VCaP (cell line): ENCODE measurements at regions not wholly inside any gene's neighbourhood (a gene's known extent, or its start where the extent isn't known, plus 50 kb on each side); places are given as distances from the start of the nearest gene placed in this dataset.

Experiments used
- H3K27ac ChIP-seq: fragments of 450-650 bp; 2 replicates; pipeline ENCODE4 v1.5.1; 2017
- CTCF ChIP-seq: fragments of 450-650 bp; conservative IDR thresholded peaks from 2 replicates; pipeline ENCODE4 v1.5.1; 2017; ENCODE audit warnings: mild to moderate bottlenecking, moderate library complexity

- TF ChIP-seq CTCF: no peak
- no peak overlapping the region for H3K27ac ChIP-seq
Measured at GRCh38 chr14:85996551-85996950, 466.6 kb downstream of the FLRT2 start.

- no peak for TF ChIP-seq CTCF
- no peak overlapping the region for H3K27ac ChIP-seq
Measured at GRCh38 chr14:85991156-85991555, 461.2 kb downstream of the FLRT2 start.

- no peak overlapping the region for H3K27ac ChIP-seq
- no peak for TF ChIP-seq CTCF
Measured at GRCh38 chr14:85987907-85988306, 458.0 kb downstream of the FLRT2 start.

GRCh38 chr14:85987292-85987691, 457.3 kb downstream of the FLRT2 start:
- no peak overlapping the region for H3K27ac ChIP-seq
- peak; percentile 55 for TF ChIP-seq CTCF

GRCh38 chr14:85978582-85979250, 448.8 kb downstream of the FLRT2 start:
- TF ChIP-seq CTCF: peak; percentile 55
- H3K27ac ChIP-seq: no peak overlapping the region

- no peak overlapping the region for H3K27ac ChIP-seq
- TF ChIP-seq CTCF: no peak
Measured at GRCh38 chr14:85974602-85975001, 444.7 kb downstream of the FLRT2 start.

- no peak for TF ChIP-seq CTCF
- no peak overlapping the region for H3K27ac ChIP-seq
Measured at GRCh38 chr14:85963486-85963885, 433.5 kb downstream of the FLRT2 start.
